ENCODE measurements at regions not wholly inside any gene's neighbourhood (a gene's known extent, or its start where the extent isn't known, plus 50 kb on each side); places are given as distances from the start of the nearest gene placed in this dataset.

- no peak for TF ChIP-seq EP300 (IDR thresholded peaks at IDR 0.05)
- no peak for TF ChIP-seq CTCF (IDR thresholded peaks at IDR 0.05)
Observed at GRCh38 chr17:73718912-73719311, 74.7 kb upstream of the SDK2 start.
